ENCODE measurements at regions not wholly inside any gene's neighbourhood (a gene's known extent, or its start where the extent isn't known, plus 50 kb on each side); places are given as distances from the start of the nearest gene placed in this dataset.
A peak's percentile ranks its signal among the peaks of the same experiment; 100 is the strongest.
"Not testable (repeated sequence)": the region's sequence is repeated elsewhere in the genome, so short reads cannot be mapped to it uniquely, and the experiment has no call there.

DNA sequence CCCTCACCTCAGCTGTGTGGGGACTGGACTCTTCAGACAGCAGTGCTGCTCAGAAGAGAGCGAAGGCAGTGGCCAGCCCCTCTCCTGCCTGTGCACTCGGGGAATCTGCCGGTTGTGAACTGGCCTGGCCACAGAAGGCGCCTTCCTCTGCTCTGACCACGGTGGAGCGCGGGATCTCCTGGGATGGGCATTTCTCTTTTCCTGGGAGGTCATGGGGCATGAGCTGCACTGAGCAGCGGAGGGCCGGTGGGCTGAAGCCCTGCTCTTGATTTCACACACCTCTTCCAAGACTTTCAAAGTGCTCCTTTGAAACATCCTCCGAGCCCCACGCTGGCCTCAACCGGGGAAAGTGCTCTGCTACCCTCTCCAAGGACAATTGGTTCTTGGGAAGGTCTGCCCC lies 125.6 kb upstream of the FAM20C start:
- TF ChIP-seq, protein P1, sequence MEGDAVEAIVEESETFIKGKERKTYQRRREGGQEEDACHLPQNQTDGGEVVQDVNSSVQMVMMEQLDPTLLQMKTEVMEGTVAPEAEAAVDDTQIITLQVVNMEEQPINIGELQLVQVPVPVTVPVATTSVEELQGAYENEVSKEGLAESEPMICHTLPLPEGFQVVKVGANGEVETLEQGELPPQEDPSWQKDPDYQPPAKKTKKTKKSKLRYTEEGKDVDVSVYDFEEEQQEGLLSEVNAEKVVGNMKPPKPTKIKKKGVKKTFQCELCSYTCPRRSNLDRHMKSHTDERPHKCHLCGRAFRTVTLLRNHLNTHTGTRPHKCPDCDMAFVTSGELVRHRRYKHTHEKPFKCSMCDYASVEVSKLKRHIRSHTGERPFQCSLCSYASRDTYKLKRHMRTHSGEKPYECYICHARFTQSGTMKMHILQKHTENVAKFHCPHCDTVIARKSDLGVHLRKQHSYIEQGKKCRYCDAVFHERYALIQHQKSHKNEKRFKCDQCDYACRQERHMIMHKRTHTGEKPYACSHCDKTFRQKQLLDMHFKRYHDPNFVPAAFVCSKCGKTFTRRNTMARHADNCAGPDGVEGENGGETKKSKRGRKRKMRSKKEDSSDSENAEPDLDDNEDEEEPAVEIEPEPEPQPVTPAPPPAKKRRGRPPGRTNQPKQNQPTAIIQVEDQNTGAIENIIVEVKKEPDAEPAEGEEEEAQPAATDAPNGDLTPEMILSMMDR (IDR thresholded peaks at IDR 0.05; ENCODE audit: low read depth, low read length): no peak

GRCh38 chr7:67661-68395 lies 124.5 kb upstream of the FAM20C start:
- no peak overlapping the region for H3K4me3 ChIP-seq (ENCODE audit: low read depth, low read length)

More for the DNA sequence above, 125.6 kb upstream of the FAM20C start:
- no peak overlapping the region for H3K4me3 ChIP-seq (ENCODE audit: low read depth, low read length)

GRCh38 chr7:68629-69028 lies 123.7 kb upstream of the FAM20C start:
- no peak overlapping the region for H3K4me3 ChIP-seq (ENCODE audit: low read depth, low read length)
- TF ChIP-seq, protein P1 (IDR thresholded peaks at IDR 0.05; ENCODE audit: low read depth, low read length): 0 out of 2 replicates have a peak, but pooled peaks have one; percentile 6

More at GRCh38 chr7:67661-68395, 124.5 kb upstream of the FAM20C start:
- TF ChIP-seq, protein P1 (IDR thresholded peaks at IDR 0.05; ENCODE audit: low read depth, low read length): no peak

- H3K4me3 ChIP-seq (ENCODE audit: low read depth, low read length): not testable (repeated sequence)
Measured at GRCh38 chr7:69052-69451, 123.3 kb upstream of the FAM20C start.

- H3K4me3 ChIP-seq (ENCODE audit: low read depth, low read length): not testable (repeated sequence)
Measured at GRCh38 chr7:69499-70123, 122.8 kb upstream of the FAM20C start.

DNA sequence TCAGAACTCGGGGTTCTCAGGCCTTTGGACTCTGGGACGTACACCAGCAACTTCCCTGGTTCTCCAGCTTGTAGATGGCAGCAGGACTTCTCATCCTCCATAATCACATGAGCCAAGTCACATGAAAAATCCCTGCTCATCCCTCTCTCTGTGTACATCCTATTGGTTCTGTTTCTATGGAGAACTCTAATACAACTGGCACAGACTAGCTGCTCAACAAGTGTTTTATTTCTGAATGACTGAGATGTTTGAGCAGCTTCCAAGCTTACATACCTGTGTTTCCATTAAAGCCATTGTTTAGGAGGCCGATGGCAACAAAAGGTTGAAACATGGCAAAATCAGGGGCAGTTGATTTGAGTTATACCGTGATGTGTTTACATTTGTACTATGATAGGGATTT lies 122.2 kb upstream of the FAM20C start:
- not testable (repeated sequence) for H3K4me3 ChIP-seq (ENCODE audit: low read depth, low read length)

DNA sequence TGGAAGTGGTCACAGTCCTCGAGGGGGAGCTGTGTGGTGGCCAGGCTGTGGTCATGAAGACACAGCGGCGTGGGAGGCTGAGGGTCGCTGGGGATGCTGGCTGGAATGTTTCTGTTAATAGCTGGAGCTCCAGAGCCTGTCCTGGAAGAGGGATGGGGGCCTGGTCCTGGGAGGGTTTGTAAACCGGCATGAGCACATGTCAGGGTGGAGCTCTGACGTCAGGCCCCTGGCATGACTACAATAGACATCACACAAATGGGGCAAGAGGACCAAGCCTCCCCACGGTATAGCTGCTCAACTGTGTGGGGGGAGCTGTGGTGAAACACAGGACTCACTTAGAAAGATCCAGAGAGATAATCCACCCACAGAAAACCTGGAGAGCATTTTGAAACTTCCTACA lies 121.4 kb upstream of the FAM20C start:
- H3K4me3 ChIP-seq (ENCODE audit: low read depth, low read length): not testable (repeated sequence)

GRCh38 chr7:72266-73057 lies 119.9 kb upstream of the FAM20C start:
- not testable (repeated sequence) for H3K4me3 ChIP-seq (ENCODE audit: low read depth, low read length)

- not testable (repeated sequence) for H3K4me3 ChIP-seq (ENCODE audit: low read depth, low read length)
Measured at GRCh38 chr7:73058-73331, 119.4 kb upstream of the FAM20C start.

DNA sequence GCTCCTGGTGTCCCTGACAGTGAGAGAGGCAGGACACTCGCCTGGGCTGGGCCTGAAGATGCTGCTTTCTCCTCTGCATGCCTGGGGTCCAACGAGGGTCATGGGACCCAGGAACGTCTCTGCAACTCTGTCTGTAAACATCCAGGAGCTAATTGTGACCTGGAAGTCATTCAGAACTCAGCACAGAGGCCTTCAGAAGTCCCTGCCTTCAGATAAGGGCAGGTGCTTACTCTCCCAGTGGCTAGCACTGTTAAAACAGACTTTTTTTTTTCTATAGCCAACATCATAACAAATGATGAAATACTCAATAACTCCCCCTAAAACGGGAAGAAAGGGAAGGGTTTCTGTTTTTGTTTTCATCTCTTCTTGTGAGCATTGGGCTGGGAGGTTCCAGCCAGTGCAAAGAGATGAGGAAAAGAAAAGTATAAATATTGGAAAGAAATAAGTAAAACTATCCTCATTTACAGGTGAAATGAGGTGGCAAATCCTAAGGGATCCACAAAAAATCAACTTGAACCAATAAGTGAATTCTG lies 118.3 kb upstream of the FAM20C start:
- not testable (repeated sequence) for H3K4me3 ChIP-seq (ENCODE audit: low read depth, low read length)

DNA sequence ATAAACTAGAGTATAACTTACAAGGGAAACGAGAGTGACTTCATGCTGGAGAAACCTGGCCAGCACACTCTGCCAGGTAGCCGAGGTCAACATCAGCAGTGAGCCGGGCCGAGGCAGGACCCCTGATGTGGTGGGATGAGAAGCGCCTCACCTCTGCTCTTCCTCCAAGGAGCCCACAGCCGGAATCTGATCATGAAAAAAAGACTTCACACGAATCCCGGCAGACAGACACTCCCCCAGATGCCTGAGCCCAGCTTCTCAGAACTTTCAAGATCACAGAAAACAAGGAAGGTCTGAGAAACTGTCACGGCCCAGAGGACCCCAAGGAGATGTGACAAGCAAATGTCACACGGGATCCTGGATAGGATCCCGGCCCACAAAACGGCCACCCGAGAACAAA lies 116.9 kb upstream of the FAM20C start:
- not testable (repeated sequence) for H3K4me3 ChIP-seq (ENCODE audit: low read depth, low read length)

- H3K4me3 ChIP-seq (ENCODE audit: low read depth, low read length): not testable (repeated sequence)
Measured at GRCh38 chr7:76202-76601, 116.2 kb upstream of the FAM20C start.

DNA sequence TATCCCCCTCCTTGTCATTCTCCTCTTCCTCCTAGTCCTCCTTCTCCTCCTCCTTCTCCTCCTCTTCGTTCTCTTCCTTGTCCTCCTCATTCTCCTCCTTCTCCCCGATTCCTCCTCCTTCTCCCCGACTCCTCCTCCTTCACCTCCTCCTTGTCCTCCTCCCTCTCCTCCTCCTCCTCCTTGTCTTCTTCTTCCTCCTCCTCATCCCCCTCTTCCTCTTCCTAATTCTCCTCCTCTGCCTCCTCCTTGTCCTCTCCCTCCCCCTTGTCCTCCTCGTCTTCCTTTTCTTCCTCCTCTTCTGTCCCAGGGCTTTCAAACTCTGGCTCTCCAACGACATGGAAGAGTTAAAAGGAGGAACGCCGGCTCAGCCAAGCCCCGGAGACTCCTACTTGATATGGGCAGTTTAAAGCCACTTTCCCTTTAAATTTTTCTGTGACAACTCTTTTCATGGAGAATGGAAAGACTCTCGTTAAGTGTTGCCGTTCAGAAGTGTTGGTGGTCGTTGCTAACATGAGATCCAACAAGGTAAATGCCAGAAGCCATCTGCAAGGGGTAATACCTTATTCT lies 115.5 kb upstream of the FAM20C start:
- not testable (repeated sequence) for H3K4me3 ChIP-seq (ENCODE audit: low read depth, low read length)

GRCh38 chr7:78862-79261 lies 113.5 kb upstream of the FAM20C start:
- not testable (repeated sequence) for H3K4me3 ChIP-seq (ENCODE audit: low read depth, low read length)

DNA sequence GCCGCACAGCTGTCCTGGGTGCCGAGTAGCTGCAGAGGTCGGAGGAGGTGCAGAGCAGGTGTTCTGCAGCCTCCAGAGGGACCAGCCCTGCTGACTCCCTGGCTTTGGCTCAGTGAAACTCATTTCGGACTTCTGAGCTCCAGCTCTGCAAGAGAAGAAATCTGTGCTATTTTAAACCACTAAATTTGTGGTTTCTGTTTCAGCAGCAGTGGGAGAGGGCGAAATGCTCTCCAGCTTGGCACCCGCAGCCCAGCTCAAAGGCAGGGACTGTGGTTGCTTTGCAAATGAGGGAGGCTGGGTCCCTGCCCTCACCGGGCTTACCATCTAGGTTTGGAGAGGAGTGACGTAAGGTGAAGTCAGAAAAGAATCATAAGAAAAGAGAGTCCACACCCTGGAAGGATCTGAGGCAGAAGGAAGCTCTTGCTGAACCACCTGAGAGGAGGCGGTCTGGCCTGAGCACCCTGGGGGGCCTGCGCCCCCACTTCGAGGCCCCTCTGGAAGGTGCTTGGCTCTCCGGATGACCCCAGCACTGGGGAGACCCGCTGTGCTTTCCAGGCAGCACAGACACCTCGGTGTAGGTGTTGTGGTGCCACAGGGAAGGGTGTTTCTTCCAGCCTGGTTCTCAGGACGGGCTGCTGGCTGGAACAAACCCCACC lies 112.8 kb upstream of the FAM20C start:
- H3K4me3 ChIP-seq (ENCODE audit: low read depth, low read length): not testable (repeated sequence)

All from WI38 (cell line).